ENCODE measurements at regions not wholly inside any gene's neighbourhood (a gene's known extent, or its start where the extent isn't known, plus 50 kb on each side); places are given as distances from the start of the nearest gene placed in this dataset.
A peak's percentile ranks its signal among the peaks of the same experiment; 100 is the strongest.

- H3K27ac ChIP-seq = no peak overlapping the region
Measured at GRCh38 chr10:4264209-4264865, 479.3 kb upstream of the KLF6 start.

GRCh38 chr10:4263601-4263921, 478.6 kb upstream of the KLF6 start:
- peaks cover 13% of the 10 kb centered on the region for H3K4me1 ChIP-seq (ENCODE audit: insufficient read depth)
- no peak overlapping the region for H3K27ac ChIP-seq
- TF ChIP-seq POLR2A (IDR thresholded peaks at IDR 0.05) (no peak), EP300 (IDR thresholded peaks at IDR 0.05) (no peak)
- TF ChIP-seq, protein P1, sequence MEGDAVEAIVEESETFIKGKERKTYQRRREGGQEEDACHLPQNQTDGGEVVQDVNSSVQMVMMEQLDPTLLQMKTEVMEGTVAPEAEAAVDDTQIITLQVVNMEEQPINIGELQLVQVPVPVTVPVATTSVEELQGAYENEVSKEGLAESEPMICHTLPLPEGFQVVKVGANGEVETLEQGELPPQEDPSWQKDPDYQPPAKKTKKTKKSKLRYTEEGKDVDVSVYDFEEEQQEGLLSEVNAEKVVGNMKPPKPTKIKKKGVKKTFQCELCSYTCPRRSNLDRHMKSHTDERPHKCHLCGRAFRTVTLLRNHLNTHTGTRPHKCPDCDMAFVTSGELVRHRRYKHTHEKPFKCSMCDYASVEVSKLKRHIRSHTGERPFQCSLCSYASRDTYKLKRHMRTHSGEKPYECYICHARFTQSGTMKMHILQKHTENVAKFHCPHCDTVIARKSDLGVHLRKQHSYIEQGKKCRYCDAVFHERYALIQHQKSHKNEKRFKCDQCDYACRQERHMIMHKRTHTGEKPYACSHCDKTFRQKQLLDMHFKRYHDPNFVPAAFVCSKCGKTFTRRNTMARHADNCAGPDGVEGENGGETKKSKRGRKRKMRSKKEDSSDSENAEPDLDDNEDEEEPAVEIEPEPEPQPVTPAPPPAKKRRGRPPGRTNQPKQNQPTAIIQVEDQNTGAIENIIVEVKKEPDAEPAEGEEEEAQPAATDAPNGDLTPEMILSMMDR (IDR thresholded peaks at IDR 0.05) = no peak
- DNase-seq = peak in 3 of 5 donors; percentile 30 to 52 (median 36)
- H3K36me3 ChIP-seq = no peaks in the 10 kb centered on the region
- intact Hi-C loops (cut with DNase I) = loop anchor here in 1 of 4 donors (10.0 kb wide), 1 partner anchor 789 kb away; no protein-coding TSS in a partner anchor
- 32 to 50% (median 44%) methylated on average over 3 of the region's 3 CpGs for WGBS, 3 donors
- H3K4me3 ChIP-seq = no peak overlapping the region
- no peaks in the 10 kb centered on the region for H3K9me3 ChIP-seq
- no peaks in the 10 kb centered on the region for H3K27me3 ChIP-seq

More at GRCh38 chr10:4264209-4264865, 479.3 kb upstream of the KLF6 start:
- Histone ChIP-seq H3K36me3 (no peaks in the 10 kb centered on the region), H3K27me3 (no peaks in the 10 kb centered on the region), H3K4me1 (ENCODE audit: insufficient read depth) (peaks cover 13% of the 10 kb centered on the region), H3K9me3 (no peaks in the 10 kb centered on the region), H3K4me3 (no peak overlapping the region)
- WGBS, 3 donors = 75 to 87% (median 82%) methylated on average over 8 of the region's 8 CpGs
- DNase-seq = no peak
- intact Hi-C loops (cut with DNase I) = loop anchor here in 1 of 4 donors (10.0 kb wide), 1 partner anchor 790 kb away; no protein-coding TSS in a partner anchor
- TF ChIP-seq POLR2A (IDR thresholded peaks at IDR 0.05) (no peak), EP300 (IDR thresholded peaks at IDR 0.05) (no peak)

GRCh38 chr10:4262870-4263600, 478.0 kb upstream of the KLF6 start:
- Histone ChIP-seq H3K27me3 (no peaks in the 10 kb centered on the region), H3K4me3 (no peak overlapping the region), H3K9me3 (no peaks in the 10 kb centered on the region), H3K4me1 (ENCODE audit: insufficient read depth) (peaks cover 13% of the 10 kb centered on the region), H3K36me3 (no peaks in the 10 kb centered on the region), H3K27ac (no peak overlapping the region)
- DNase-seq = no peak
- intact Hi-C loops (cut with DNase I) = loop anchor here in 1 of 4 donors (10.0 kb wide), 1 partner anchor 788 kb away; no protein-coding TSS in a partner anchor
- no peak for TF ChIP-seq EP300 (IDR thresholded peaks at IDR 0.05)
- TF ChIP-seq, protein P1 (IDR thresholded peaks at IDR 0.05) = no peak
- TF ChIP-seq POLR2A (IDR thresholded peaks at IDR 0.05) = no peak
- 48 to 50% (median 49%) methylated on average over 4 of the region's 4 CpGs for WGBS, 3 donors

DNA sequence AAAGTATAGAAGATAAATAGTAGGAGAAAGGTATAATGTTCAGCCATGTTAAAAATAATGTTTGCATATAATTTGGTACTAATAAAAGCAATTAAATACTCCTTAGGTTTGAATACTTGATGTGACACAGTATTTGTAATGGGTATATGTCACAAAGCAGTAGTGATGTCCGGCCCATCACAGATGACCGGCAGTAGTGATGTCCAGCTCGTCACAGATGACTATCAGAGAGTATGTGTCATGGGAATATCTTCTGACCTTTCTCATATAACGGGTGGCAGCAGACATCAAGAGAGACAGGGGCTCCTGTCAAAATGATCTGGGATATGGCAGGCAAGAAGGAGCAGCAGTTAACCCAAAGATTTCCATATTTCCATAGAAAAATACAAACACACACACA, 477.4 kb upstream of the KLF6 start:
- H3K27ac ChIP-seq = no peak overlapping the region
- DNase-seq = no peak
- H3K36me3 ChIP-seq = no peaks in the 10 kb centered on the region
- no peak overlapping the region for H3K4me3 ChIP-seq
- TF ChIP-seq EP300 (IDR thresholded peaks at IDR 0.05) (no peak), POLR2A (IDR thresholded peaks at IDR 0.05) (no peak)
- TF ChIP-seq, protein P1 (IDR thresholded peaks at IDR 0.05) = no peak
- 87 to 96% (median 94%) methylated on average over 4 of the region's 4 CpGs for WGBS, 3 donors
- intact Hi-C loops (cut with DNase I) = loop anchor here in 1 of 4 donors (10.0 kb wide), 1 partner anchor 788 kb away; no protein-coding TSS in a partner anchor
- H3K9me3 ChIP-seq = no peaks in the 10 kb centered on the region
- no peaks in the 10 kb centered on the region for H3K27me3 ChIP-seq
- peaks cover 13% of the 10 kb centered on the region for H3K4me1 ChIP-seq (ENCODE audit: insufficient read depth)
